SU-DHL-6 (cell line): ENCODE measurements at regions not wholly inside any gene's neighbourhood (a gene's known extent, or its start where the extent isn't known, plus 50 kb on each side); places are given as distances from the start of the nearest gene placed in this dataset.

Experiments used
- H2AFZ ChIP-seq: fragments of 200-600 bp; sonication (generic); 2 replicates; pipeline ENCODE4 v1.6.1; 2014; ENCODE audit warnings: low read depth, mild to moderate bottlenecking, moderate library complexity, mixed read lengths, antibody characterized with exemption, low read length; ENCODE audit not compliant: severe bottlenecking
- H3F3A ChIP-seq: fragments of 200-600 bp; shearing (Covaris generic); 2 replicates; pipeline ENCODE4 v1.6.0; 2016; ENCODE audit warnings: antibody characterized with exemption, mild to moderate bottlenecking; ENCODE audit not compliant: insufficient read depth
- H3K27ac ChIP-seq: fragments of 200-600 bp; sonication (generic); 2 replicates; pipeline ENCODE4 v1.5.1; 2016; ENCODE audit warnings: low read depth, mild to moderate bottlenecking, low read length, moderate library complexity, mixed read lengths
- H3K27me3 ChIP-seq: fragments of 200-600 bp; sonication (generic), shearing (Covaris generic); 2 replicates; pipeline ENCODE4 v1.6.0; 2014; ENCODE audit warnings: mild to moderate bottlenecking, low read length
- H3K36me3 ChIP-seq: fragments of 200-600 bp; sonication (generic); 2 replicates; pipeline ENCODE4 v1.6.1; 2014; ENCODE audit warnings: mild to moderate bottlenecking, low read length, mixed read lengths
- H3K4me2 ChIP-seq: fragments of 300-600, 200-600 bp; shearing (Covaris generic), sonication (generic); 2 replicates; pipeline ENCODE4 v1.6.0; 2014; ENCODE audit warnings: low read length, low read depth, mild to moderate bottlenecking; ENCODE audit not compliant: poor library complexity, severe bottlenecking
- H3K4me3 ChIP-seq: fragments of 200-600 bp; sonication (generic); 2 replicates; pipeline ENCODE4 v1.5.1; 2014; ENCODE audit warnings: antibody characterized with exemption, low read length, mild to moderate bottlenecking, mixed read lengths; ENCODE audit not compliant: insufficient read depth, poor library complexity, severe bottlenecking
- H3K79me2 ChIP-seq: fragments of 200-600 bp; sonication (generic); 2 replicates; pipeline ENCODE4 v1.6.1; 2014; ENCODE audit warnings: mild to moderate bottlenecking, low read length, moderate library complexity; ENCODE audit not compliant: insufficient read depth
- H3K9ac ChIP-seq: fragments of 200-600 bp; sonication (generic); 2 replicates; pipeline ENCODE4 v1.7.0; 2014; ENCODE audit warnings: mild to moderate bottlenecking, low read length
- H3K9me2 ChIP-seq: fragments of 200-600 bp; sonication (generic); replicated peaks from 2 replicates; pipeline ENCODE4 v1.6.1; 2014; ENCODE audit warnings: low read length; ENCODE audit not compliant: insufficient read depth
- H3K9me3 ChIP-seq: fragments of 200-600 bp; sonication (generic); 2 replicates; pipeline ENCODE4 v1.6.1; 2014; ENCODE audit warnings: low read length, mixed read lengths; ENCODE audit not compliant: insufficient read depth
- H4K20me1 ChIP-seq: fragments of 200-600 bp; sonication (generic); 2 replicates; pipeline ENCODE4 v1.6.1; 2014; ENCODE audit warnings: low read depth, mild to moderate bottlenecking, antibody characterized with exemption, low read length, moderate library complexity, mixed read lengths
- CTCF ChIP-seq: fragments of 200-600 bp; sonication (generic); IDR thresholded peaks from one replicate; pipeline ENCODE4 v1.5.1; 2017; ENCODE audit warnings: antibody characterized with exemption, mild to moderate bottlenecking, low read length, moderate library complexity; ENCODE audit not compliant: insufficient read depth, poor library complexity, severe bottlenecking
- EZH2phosphoT487 ChIP-seq: fragments of 200-600 bp; sonication (generic), shearing (Covaris generic); conservative IDR thresholded peaks from 2 replicates; pipeline ENCODE4 v1.6.1; 2018; ENCODE audit warnings: mild to moderate bottlenecking, antibody characterized with exemption, low read length, moderate library complexity, mixed read lengths

DNA sequence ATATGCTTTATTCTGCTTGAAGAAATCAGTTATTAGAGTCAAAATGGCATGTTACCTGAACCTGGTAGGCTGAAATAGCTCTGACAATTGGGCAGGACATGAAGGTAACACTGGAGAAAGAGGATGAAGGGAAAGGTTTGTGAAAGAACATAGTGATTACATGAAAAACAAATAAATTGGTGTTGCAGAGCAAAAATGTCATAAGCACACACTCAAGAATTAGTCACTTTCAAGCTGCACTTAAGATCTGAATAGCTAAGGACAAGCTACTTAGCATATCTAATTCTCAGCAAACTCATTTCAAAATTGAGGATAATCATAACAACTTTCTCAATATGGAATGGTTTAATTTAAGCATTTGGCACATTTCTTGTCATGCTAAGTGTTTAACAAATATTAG, 1398.0 kb upstream of the FLRT2 start:
- no peak overlapping the region for H2AFZ ChIP-seq
- no peaks in the 10 kb centered on the region for H3K9me2 ChIP-seq
- H3K9ac ChIP-seq, result no peak overlapping the region
- TF ChIP-seq EZH2phosphoT487 (no peak), CTCF (no peak)
- no peak overlapping the region for H3K4me3 ChIP-seq
- no peaks in the 10 kb centered on the region for H3K79me2 ChIP-seq
- H4K20me1 ChIP-seq, result no peaks in the 10 kb centered on the region
- H3K27me3 ChIP-seq, result no peaks in the 10 kb centered on the region
- H3K9me3 ChIP-seq, result no peaks in the 10 kb centered on the region
- no peak overlapping the region for H3K4me2 ChIP-seq
- H3F3A ChIP-seq, result no peaks in the 10 kb centered on the region
- no peaks in the 10 kb centered on the region for H3K36me3 ChIP-seq
- H3K27ac ChIP-seq, result no peak overlapping the region

- Histone ChIP-seq H3K4me2 (no peak overlapping the region), H3K9ac (no peak overlapping the region), H4K20me1 (no peaks in the 10 kb centered on the region), H3K36me3 (no peaks in the 10 kb centered on the region), H3F3A (no peaks in the 10 kb centered on the region), H3K9me2 (no peaks in the 10 kb centered on the region), H3K27ac (no peak overlapping the region), H2AFZ (no peak overlapping the region), H3K79me2 (no peaks in the 10 kb centered on the region), H3K9me3 (no peaks in the 10 kb centered on the region), H3K4me3 (no peak overlapping the region), H3K27me3 (no peaks in the 10 kb centered on the region)
- TF ChIP-seq CTCF (no peak), EZH2phosphoT487 (no peak)
These were observed 1385.8 kb upstream of the FLRT2 start for GRCh38 chr14:84144166-84144565.

GRCh38 chr14:84152452-84152851, 1377.5 kb upstream of the FLRT2 start:
- no peak overlapping the region for H3K4me3 ChIP-seq
- no peak overlapping the region for H3K9ac ChIP-seq
- no peaks in the 10 kb centered on the region for H3K9me2 ChIP-seq
- H4K20me1 ChIP-seq, result no peaks in the 10 kb centered on the region
- no peaks in the 10 kb centered on the region; the same call in 1 of the 2 replicates for H3K36me3 ChIP-seq
- no peaks in the 10 kb centered on the region for H3K9me3 ChIP-seq
- no peaks in the 10 kb centered on the region for H3K79me2 ChIP-seq
- TF ChIP-seq EZH2phosphoT487 (no peak), CTCF (no peak)
- no peak overlapping the region for H3K4me2 ChIP-seq
- no peaks in the 10 kb centered on the region for H3K27me3 ChIP-seq
- H2AFZ ChIP-seq, result no peak overlapping the region
- H3F3A ChIP-seq, result no peaks in the 10 kb centered on the region
- H3K27ac ChIP-seq, result no peak overlapping the region

GRCh38 chr14:84162633-84163032, 1367.3 kb upstream of the FLRT2 start:
- no peaks in the 10 kb centered on the region for H4K20me1 ChIP-seq

More at GRCh38 chr14:84162633-84163032, 1367.3 kb upstream of the FLRT2 start:
- Histone ChIP-seq H2AFZ (no peak overlapping the region), H3K4me2 (no peak overlapping the region), H3K79me2 (no peaks in the 10 kb centered on the region), H3K4me3 (no peak overlapping the region), H3K27me3 (no peaks in the 10 kb centered on the region), H3F3A (no peaks in the 10 kb centered on the region), H3K9me3 (no peaks in the 10 kb centered on the region), H3K36me3 (no peaks in the 10 kb centered on the region), H3K27ac (no peak overlapping the region), H3K9me2 (no peaks in the 10 kb centered on the region), H3K9ac (no peak overlapping the region)
- TF ChIP-seq EZH2phosphoT487 (no peak), CTCF (no peak)
